ENCODE measurements at regions not wholly inside any gene's neighbourhood (a gene's known extent, or its start where the extent isn't known, plus 50 kb on each side); places are given as distances from the start of the nearest gene placed in this dataset.
"Not testable (repeated sequence)": the region's sequence is repeated elsewhere in the genome, so short reads cannot be mapped to it uniquely, and the experiment has no call there.

GRCh38 chr2:222760301-222760897, 88.9 kb downstream of the MOGAT1 start:
- DNase-seq: no peak

GRCh38 chr2:222761888-222762287, 90.4 kb downstream of the MOGAT1 start:
- no peak for DNase-seq

GRCh38 chr2:222762342-222762741, 90.9 kb downstream of the MOGAT1 start:
- no peak for DNase-seq

DNA sequence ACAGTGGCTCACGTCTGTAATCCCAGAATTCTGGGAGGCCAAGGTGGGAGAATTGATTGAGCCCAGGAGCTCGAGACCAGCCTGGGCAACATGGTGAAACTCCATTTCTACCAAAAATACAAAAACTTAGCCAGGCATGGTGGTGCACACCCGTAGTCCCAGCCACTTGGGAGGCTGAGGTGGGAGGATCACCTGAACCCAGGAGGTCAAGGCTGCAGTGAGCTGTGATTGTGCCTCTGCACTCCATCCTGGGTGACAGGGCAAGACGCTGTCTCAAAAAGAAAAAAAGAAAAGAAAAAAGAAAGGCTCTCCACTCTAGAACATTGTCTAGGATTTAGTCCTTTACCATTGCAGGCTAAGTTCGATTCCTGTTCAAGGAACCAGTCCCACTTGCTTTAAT, 94.4 kb downstream of the MOGAT1 start:
- DNase-seq: not testable (repeated sequence)

DNA sequence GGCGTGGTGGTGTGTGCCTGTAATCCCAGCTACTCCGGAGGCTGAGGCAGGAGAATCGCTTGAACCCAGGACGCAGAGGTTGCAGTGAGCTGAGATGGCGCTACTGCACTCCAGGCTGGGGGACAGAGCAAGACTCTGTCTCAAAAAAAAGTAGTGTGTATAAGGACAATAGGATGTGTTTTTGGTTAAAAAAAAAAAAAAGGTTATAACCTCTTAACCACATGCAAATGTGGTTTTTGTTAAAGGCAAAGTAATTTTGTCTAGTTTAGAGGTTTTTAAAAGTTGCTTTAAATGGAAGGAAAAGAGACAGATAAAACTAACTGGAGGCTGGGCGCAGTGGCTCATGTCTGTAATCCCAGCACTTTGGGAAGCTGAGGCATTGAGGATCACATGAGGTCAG, 92.8 kb upstream of the ACSL3 start:
- not testable (repeated sequence) for DNase-seq

GRCh38 chr2:222769446-222769845, 91.4 kb upstream of the ACSL3 start:
- no peak for DNase-seq

DNA sequence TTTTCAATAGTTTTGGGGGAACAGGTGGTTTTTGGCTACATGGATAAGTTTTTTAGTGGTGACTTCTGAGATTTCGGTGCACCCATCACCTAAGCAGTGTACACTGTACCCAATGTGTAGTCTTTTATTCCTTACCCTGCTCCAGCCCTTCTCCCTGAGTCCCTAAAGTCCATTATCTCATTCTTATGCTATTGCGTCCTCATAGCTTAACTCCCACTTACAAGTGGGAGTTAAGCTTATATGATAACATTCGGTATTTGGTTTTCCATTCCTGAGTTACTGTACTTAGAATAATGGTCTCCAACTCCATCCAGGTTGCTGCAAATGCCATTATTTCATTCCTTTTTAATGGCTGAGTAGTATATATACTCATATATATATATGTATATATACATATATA, 90.9 kb upstream of the ACSL3 start:
- no peak for DNase-seq

DNA sequence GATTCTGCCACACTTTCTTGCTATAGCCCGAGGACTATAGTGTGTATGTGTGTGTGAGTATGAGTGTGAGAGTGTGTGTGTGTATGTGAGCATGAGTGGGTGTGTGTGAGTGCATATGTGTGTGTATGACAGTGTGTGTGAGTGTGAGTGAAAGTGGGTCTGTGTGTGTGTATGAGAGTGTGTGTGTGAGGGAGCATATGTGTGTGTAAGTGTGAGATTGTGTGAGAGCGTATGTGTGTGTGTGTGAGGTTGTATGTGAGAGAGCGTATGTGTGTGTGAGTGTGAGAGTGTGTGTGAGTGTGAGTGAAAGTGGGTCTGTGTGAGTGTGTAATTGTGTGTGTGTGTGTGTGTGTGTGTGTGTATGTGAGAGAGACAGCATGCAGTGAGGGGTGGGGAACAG, 89.0 kb upstream of the ACSL3 start:
- no peak for DNase-seq

- DNase-seq: no peak
Observed at GRCh38 chr2:222774941-222775340, 85.9 kb upstream of the ACSL3 start.

DNA sequence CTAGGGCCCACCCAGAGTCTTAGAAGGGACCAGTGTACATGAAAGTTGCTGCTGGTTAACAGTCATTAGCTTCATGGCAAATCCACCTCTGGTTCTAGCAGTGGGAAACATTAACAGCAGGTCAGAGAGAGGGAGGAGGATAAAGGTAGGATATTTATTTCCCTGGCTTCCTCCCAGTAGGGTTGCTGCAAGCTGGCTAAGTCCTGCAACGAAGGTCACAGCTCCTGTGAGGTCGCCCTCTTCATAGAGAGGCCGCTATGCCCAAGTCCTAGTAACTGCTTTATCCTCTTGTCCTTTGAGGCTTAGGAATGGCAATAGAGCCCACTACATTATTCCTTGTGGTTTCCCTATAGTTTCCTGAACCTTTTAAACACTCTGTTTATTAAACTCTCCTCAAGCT, 84.0 kb upstream of the ACSL3 start:
- no peak for DNase-seq

- DNase-seq: no peak
Observed at GRCh38 chr2:222778400-222778799, 82.4 kb upstream of the ACSL3 start.

DNA sequence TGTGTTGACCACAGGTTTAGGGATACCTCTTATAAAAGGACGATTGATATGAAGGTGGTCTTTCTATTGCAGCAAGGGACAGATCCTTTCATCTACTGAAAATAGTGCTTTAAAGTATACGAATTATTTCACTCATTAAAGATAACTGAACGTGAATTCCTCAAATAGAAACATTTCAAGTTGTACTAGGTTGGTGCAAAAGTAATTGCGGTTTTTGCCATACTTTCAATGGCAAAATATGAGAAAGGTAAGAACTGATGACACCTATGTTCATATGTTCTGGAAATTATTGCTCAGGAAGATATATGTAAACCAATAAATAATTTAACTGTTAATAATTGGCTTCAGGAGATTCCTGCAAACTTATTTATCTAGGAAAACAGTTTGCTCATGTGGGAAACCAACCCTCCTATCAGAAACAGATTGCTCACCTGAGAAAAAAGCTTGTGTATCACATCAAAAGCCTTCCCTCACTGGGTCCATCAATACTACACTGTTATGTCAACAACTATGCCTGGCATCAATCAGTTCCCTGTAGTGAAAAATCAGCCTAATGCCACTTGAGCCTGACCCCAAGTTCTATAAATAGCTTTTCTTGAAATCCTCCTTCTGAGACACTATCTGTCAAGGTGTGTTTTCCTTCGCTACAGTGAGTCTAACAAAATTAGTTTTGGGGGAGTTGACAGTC, 81.5 kb upstream of the ACSL3 start:
- no peak for DNase-seq

DNA sequence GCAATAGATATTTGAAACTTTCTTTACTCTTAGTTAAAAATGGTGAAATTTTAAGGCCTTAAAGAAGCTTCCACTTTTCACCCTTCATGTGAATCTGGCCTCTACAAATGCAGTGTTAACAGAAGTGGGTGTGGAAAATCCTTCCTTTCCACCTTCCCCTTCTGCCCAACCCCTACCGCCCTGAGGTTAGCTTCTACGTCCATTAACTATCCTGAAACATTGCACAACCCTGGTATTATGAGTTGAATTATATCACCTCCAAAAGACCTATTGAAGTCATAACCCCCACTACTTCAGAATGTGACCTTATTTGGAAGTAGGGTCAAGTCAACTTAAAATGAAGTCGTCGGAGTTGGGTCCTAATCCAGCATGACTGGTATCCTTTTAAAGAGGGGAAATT, 80.8 kb upstream of the ACSL3 start:
- no peak for DNase-seq

GRCh38 chr2:222782201-222782730, 78.6 kb upstream of the ACSL3 start:
- DNase-seq: no peak

- no peak for DNase-seq
Observed at GRCh38 chr2:222783592-222783991, 77.2 kb upstream of the ACSL3 start.

- no peak for DNase-seq
Observed at GRCh38 chr2:222790932-222791331, 69.9 kb upstream of the ACSL3 start.

DNA sequence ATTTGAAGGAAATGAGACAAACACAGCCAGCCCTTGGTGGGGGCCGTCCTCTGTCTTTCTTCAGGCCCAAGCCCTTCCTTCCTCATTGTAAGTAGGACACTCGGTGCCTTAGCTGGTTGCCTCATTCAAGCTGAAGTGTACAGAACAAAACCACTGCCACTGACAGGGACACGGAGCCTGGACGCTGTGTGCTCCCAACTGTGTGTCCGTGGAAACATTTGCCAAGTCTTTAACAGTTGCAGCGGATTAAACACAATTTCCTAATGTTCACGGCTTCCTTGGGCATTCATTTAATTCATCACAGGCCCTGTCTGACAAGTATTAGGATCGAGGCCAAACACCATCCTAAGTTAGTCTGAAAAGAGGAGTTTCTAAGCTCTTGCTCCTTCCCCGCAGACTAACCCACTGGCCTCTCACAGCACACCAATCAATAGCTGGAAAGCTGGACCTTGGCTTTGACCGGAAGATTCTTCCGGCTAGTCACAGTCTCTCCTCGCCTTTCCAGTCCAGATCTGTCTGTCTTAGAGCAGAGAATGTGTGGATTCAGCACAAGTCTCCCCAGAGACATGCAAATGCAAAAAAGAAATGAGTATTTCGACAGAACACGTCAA, 68.7 kb upstream of the ACSL3 start:
- DNase-seq: peak; percentile 44

GRCh38 chr2:222794585-222795449, 66.0 kb upstream of the ACSL3 start:
- DNase-seq: no peak

DNA sequence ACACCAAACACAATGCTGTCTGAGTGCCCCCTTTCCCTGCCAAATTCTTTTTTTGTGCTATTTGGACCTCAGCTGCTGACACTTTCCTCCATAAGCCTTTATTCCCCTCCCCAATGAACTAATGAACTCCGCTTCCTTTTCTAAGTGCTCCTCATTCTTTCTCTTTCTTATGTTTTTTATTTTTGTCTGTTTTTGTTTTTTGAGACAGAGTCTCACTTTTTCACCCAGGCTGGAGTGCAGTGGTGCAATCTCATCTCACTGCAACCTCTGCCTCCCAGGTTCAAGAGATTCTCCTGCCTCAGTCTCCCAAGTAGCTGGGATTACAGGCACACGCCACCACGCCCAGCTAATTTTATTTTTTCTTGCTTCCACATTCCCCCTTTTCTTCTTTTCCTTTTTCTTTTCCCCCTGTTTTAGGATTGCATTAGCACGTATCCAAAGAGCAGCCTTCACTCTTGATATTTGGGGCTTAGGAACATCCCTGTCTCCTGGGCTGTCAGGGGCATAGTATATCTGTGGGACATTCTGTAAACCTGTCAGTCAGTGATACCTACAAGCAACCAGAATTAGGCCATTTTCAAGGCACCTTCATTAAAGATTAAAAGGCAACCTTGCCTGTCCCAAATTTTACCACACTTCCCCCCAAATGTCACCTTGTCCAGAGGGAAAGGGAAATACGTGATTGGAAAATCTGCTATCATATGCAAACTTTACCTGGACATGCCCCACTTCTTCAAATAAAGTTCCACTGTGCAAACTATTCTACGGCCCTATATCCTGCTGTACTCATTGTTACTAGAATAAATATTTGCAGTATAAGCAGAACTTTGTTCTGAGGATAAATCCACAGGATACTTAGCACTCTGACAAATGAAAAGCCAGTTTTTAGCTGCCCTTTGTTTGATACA, 65.1 kb upstream of the ACSL3 start:
- DNase-seq: no peak

GRCh38 chr2:222796413-222797103, 64.3 kb upstream of the ACSL3 start:
- DNase-seq: no peak

DNA sequence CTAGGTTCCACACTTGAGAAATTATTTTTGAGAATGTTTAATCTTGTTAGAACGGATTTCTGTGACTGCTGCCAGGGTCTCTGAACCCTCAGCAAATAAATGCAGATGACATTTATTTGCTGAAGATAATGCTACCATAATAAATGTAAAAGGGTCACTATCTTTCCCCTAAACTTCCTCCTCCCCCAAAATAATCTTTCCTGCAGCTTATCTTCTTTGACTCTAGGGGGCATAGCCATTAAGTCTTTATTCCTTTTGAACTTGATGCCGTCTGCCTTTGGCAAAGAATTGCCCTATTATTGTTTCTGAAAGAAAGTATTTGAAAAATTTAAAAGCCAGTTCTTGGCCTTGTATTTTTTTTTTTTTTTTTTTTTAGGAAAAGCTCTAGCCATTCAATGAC, 63.6 kb upstream of the ACSL3 start:
- DNase-seq: no peak

DNA sequence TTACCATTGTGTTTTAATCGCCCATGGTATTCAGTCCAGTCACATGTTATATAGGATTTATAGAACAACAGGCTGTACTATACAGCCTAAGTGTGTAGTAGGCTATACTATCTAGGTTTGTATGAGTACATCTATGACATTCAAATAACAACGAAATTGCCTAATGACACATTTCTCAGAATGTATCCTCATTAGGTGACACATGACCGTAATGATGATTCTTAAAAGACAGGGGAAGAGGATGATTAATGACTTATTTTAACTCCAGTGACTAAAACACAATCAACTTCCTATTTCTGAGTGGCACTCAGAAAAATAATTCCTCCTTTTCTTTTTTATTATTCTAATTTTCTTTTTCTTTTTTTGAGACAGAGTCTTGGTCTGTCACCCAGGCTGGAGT, 63.0 kb upstream of the ACSL3 start:
- no peak for DNase-seq

All from CD4-positive, alpha-beta T cell treated with Interferon gamma for 1 hour (primary cell).